ENCODE measurements at regions not wholly inside any gene's neighbourhood (a gene's known extent, or its start where the extent isn't known, plus 50 kb on each side); places are given as distances from the start of the nearest gene placed in this dataset.

- TF ChIP-seq CTCF (IDR thresholded peaks at IDR 0.05; ENCODE audit: low read length), result no peak
- TF ChIP-seq EZH2 (IDR thresholded peaks at IDR 0.05; ENCODE audit: borderline replicate concordance, low read length), result no peak
Observed at GRCh38 chr2:175606010-175606841, 395.8 kb downstream of the LNPK start.
